Natural killer cell (primary cell): ENCODE measurements at regions not wholly inside any gene's neighbourhood (a gene's known extent, or its start where the extent isn't known, plus 50 kb on each side); places are given as distances from the start of the nearest gene placed in this dataset.

Experiments used
- ATAC-seq, 3 donors: fragments of 150-1000 bp in 2 of 3; fragments of 200-7000 bp in 1 of 3; cut with Tn5 transposase; 1 replicate in 1 of 3; 2 replicates in 2 of 3; pipeline ENCODE4 v1.10.0; 2021; ENCODE audit warnings: mild to moderate bottlenecking in 2 of 3, moderate library complexity in 2 of 3
- DNase-seq, 2 donors: peaks; one replicate each; pipeline versions ENCODE4 v3.0.0 to v3.0.0-alpha.2; 2013 to 2021; ENCODE audit warnings: mixed read lengths in 1 of 2
- H3K27ac ChIP-seq: one replicate; pipeline ENCODE4 v1.5.1; 2013; ENCODE audit warnings: mild to moderate bottlenecking, low read length
- H3K27me3 ChIP-seq: one replicate; pipeline ENCODE4 v1.6.1; 2013; ENCODE audit warnings: low read length; ENCODE audit not compliant: control insufficient read depth, insufficient read depth
- H3K36me3 ChIP-seq: one replicate; pipeline ENCODE4 v1.6.1; 2013; ENCODE audit warnings: low read length; ENCODE audit not compliant: control insufficient read depth, insufficient read depth
- H3K4me1 ChIP-seq: one replicate; pipeline ENCODE4 v1.6.1; 2013; ENCODE audit warnings: low read length; ENCODE audit not compliant: control insufficient read depth, insufficient read depth
- H3K4me3 ChIP-seq: one replicate; pipeline ENCODE4 v1.5.1; 2013; ENCODE audit warnings: low read length
- H3K9me3 ChIP-seq: one replicate; pipeline ENCODE4 v1.6.1; 2013; ENCODE audit warnings: low read length; ENCODE audit not compliant: control insufficient read depth, insufficient read depth
- H3K27ac Mint-ChIP-seq, 2 donors: one replicate each; pipeline ENCODE4 v1.8.0; 2022; ENCODE audit warnings: mild to moderate bottlenecking in 2 of 2, mixed read lengths in 2 of 2, moderate library complexity in 1 of 2
- H3K27me3 Mint-ChIP-seq, 2 donors: one replicate each; pipeline ENCODE4 v1.8.0; 2022; ENCODE audit warnings: low read depth in 2 of 2, mixed read lengths in 2 of 2
- H3K36me3 Mint-ChIP-seq: one replicate; pipeline ENCODE4 v1.8.0; 2022; ENCODE audit warnings: mixed read lengths
- H3K4me1 Mint-ChIP-seq, 2 donors: one replicate each; pipeline ENCODE4 v1.8.0; 2022; ENCODE audit warnings: mixed read lengths in 2 of 2
- H3K4me3 Mint-ChIP-seq: one replicate; pipeline ENCODE4 v1.8.0; 2022; ENCODE audit warnings: mild to moderate bottlenecking, moderate library complexity, mixed read lengths
- H3K9me3 Mint-ChIP-seq, 2 donors: one replicate each; pipeline ENCODE4 v1.8.0; 2022; ENCODE audit warnings: mixed read lengths in 2 of 2
- CTCF ChIP-seq: fragments of 200-600 bp; IDR thresholded peaks from one replicate; pipeline ENCODE4 v1.8.0; 2022; ENCODE audit warnings: antibody characterized with exemption
- WGBS: methylation state at CpG from one replicate; pipeline ENCODE4 v1.1.7; 2013; ENCODE audit warnings: missing lambda C conversion rate; ENCODE audit not compliant: insufficient coverage; 5-methylcytosine and 5-hydroxymethylcytosine counted together
- intact Hi-C: fragments of 100-400 bp; cut with micrococcal nuclease; formaldehyde crosslinking; loops from one replicate; pipeline ENCODE4 v1.14.2; 2022

DNA sequence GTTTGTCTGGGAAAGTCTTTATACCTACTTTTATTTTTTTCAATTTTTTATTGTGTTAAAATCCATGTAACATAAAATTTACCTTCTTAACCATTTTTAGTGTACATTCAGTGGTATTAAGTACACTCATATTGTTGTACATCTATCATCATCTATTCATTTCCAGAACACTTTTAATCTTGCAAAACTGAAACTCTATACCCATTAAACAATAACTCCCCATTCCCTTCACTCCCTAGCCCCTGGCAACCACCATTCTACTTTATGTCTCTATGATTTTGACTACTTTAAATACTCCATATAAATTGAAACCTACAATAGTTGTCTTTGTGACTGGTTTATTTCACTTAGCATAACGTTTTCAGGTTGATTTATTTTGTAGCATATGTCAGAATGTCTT, 131.9 kb upstream of the SLC38A2 start:
- TF ChIP-seq CTCF, result no peak
- no peaks in the 10 kb centered on the region for H3K36me3 ChIP-seq
- no peak for DNase-seq
- no peaks in the 10 kb centered on the region for H3K4me1 ChIP-seq
- Mint-ChIP-seq H3K4me3 (no peak overlapping the region), H3K4me1 (peaks cover 23 to 28% of the 10 kb centered on the region in 2 donors), H3K27me3 (no peaks in the 10 kb centered on the region), H3K9me3 (peaks cover 9 to 17% of the 10 kb centered on the region in 2 donors), H3K27ac (no peak overlapping the region), H3K36me3 (peaks cover 42% of the 10 kb centered on the region)
- H3K27ac ChIP-seq, result no peak overlapping the region
- H3K27me3 ChIP-seq, result no peaks in the 10 kb centered on the region
- WGBS, result no CpG with 5 or more reads among the region's 1 CpG
- peaks cover 10% of the 10 kb centered on the region for H3K9me3 ChIP-seq
- H3K4me3 ChIP-seq, result no peak overlapping the region
- intact Hi-C loops, result no loop called here
- ATAC-seq, result no peak

- no peak for DNase-seq
- H3K36me3 Mint-ChIP-seq, result peaks cover 42% of the 10 kb centered on the region
- H3K9me3 ChIP-seq, result peaks cover 10% of the 10 kb centered on the region
- intact Hi-C loops, result no loop called here
- H3K27me3 ChIP-seq, result no peaks in the 10 kb centered on the region
- no peak overlapping the region for H3K27ac ChIP-seq
- H3K27ac Mint-ChIP-seq, result no peak overlapping the region
- WGBS, result 100% methylated on average over 1 of the region's 1 CpG
- H3K27me3 Mint-ChIP-seq, result no peaks in the 10 kb centered on the region
- TF ChIP-seq CTCF, result no peak
- H3K4me1 ChIP-seq, result no peaks in the 10 kb centered on the region
- no peak overlapping the region for H3K4me3 ChIP-seq
- no peak overlapping the region for H3K4me3 Mint-ChIP-seq
- H3K36me3 ChIP-seq, result no peaks in the 10 kb centered on the region
- H3K9me3 Mint-ChIP-seq, result peaks cover 9 to 17% of the 10 kb centered on the region in 2 donors
- peaks cover 21 to 34% of the 10 kb centered on the region in 2 donors for H3K4me1 Mint-ChIP-seq
- no peak for ATAC-seq
These were observed 131.1 kb upstream of the SLC38A2 start for GRCh38 chr12:46503637-46504175.

- H3K4me1 ChIP-seq, result no peaks in the 10 kb centered on the region
- H3K27me3 ChIP-seq, result no peaks in the 10 kb centered on the region
- Mint-ChIP-seq H3K4me3 (no peak overlapping the region), H3K36me3 (peaks cover 29% of the 10 kb centered on the region), H3K27me3 (no peaks in the 10 kb centered on the region), H3K4me1 (peaks cover 11 to 18% of the 10 kb centered on the region in 2 donors), H3K9me3 (peaks cover 3 to 10% of the 10 kb centered on the region in 2 donors), H3K27ac (no peak overlapping the region)
- intact Hi-C loops, result no loop called here
- no peak overlapping the region for H3K4me3 ChIP-seq
- TF ChIP-seq CTCF, result no peak
- H3K9me3 ChIP-seq, result peaks cover under 1% of the 10 kb centered on the region
- no peaks in the 10 kb centered on the region for H3K36me3 ChIP-seq
- no peak overlapping the region for H3K27ac ChIP-seq
- no peak for DNase-seq
- WGBS, result no CpG with 5 or more reads among the region's 1 CpG
- ATAC-seq, result no peak
These were observed 128.1 kb upstream of the SLC38A2 start for GRCh38 chr12:46500673-46501072.

DNA sequence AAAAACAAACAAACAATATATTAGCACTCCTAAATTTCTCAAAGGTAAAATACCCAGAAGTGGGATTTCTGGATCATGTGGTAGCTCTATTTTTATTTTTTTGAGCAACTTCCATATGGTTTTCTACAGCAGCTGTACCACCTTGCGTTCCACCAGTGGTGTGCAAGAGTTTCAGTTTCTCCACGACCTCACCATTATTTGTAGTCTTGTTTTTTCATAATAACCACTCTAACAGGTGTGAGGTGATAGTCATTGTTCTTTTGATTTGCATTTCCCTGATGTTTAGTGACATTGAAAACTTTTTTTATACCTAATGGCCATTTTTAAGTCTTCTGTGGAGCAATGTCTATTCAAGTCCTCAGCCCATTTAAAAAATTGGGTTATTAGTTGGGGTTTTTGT, 127.3 kb upstream of the SLC38A2 start:
- no peaks in the 10 kb centered on the region for H3K9me3 ChIP-seq
- Mint-ChIP-seq H3K4me3 (no peak overlapping the region), H3K36me3 (peaks cover 21% of the 10 kb centered on the region), H3K27me3 (no peaks in the 10 kb centered on the region), H3K4me1 (peaks cover 11 to 18% of the 10 kb centered on the region in 2 donors), H3K9me3 (peaks cover 3 to 7% of the 10 kb centered on the region in 2 donors), H3K27ac (no peak overlapping the region)
- ATAC-seq (no peak), DNase-seq (no peak)
- no peaks in the 10 kb centered on the region for H3K27me3 ChIP-seq
- no peak overlapping the region for H3K4me3 ChIP-seq
- 100% methylated on average over 1 of the region's 2 CpGs for WGBS
- H3K4me1 ChIP-seq, result no peaks in the 10 kb centered on the region
- H3K36me3 ChIP-seq, result no peaks in the 10 kb centered on the region
- TF ChIP-seq CTCF, result no peak
- H3K27ac ChIP-seq, result no peak overlapping the region
- intact Hi-C loops, result no loop called here
